ENCODE measurements at regions not wholly inside any gene's neighbourhood (a gene's known extent, or its start where the extent isn't known, plus 50 kb on each side); places are given as distances from the start of the nearest gene placed in this dataset.

DNA sequence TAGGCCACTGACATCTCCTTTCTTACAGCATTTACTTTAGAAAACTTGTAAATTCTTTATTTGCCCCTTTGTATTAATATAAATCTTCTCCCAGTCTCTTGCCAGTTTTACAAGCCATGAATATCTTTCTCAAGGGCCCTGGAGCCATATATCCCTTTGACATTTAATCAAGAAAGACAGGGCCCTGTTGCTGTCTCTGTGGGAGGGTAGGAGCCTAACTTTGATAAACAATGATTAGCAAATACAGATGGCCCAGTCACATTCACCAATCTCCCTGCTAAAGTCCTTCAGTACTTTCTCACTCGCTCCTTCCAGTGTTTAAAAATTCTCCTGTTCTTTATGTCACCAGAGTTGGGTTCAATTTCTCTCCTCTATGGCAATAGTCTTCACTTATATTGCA is 479.8 kb upstream of the USP15 start:
- TF ChIP-seq, protein P1, sequence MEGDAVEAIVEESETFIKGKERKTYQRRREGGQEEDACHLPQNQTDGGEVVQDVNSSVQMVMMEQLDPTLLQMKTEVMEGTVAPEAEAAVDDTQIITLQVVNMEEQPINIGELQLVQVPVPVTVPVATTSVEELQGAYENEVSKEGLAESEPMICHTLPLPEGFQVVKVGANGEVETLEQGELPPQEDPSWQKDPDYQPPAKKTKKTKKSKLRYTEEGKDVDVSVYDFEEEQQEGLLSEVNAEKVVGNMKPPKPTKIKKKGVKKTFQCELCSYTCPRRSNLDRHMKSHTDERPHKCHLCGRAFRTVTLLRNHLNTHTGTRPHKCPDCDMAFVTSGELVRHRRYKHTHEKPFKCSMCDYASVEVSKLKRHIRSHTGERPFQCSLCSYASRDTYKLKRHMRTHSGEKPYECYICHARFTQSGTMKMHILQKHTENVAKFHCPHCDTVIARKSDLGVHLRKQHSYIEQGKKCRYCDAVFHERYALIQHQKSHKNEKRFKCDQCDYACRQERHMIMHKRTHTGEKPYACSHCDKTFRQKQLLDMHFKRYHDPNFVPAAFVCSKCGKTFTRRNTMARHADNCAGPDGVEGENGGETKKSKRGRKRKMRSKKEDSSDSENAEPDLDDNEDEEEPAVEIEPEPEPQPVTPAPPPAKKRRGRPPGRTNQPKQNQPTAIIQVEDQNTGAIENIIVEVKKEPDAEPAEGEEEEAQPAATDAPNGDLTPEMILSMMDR (IDR thresholded peaks at IDR 0.05; ENCODE audit: borderline replicate concordance, insufficient read depth, low read depth, low read length), result no peak
- no peak overlapping the region for H3K4me3 ChIP-seq (ENCODE audit: low read depth, low read length)

DNA sequence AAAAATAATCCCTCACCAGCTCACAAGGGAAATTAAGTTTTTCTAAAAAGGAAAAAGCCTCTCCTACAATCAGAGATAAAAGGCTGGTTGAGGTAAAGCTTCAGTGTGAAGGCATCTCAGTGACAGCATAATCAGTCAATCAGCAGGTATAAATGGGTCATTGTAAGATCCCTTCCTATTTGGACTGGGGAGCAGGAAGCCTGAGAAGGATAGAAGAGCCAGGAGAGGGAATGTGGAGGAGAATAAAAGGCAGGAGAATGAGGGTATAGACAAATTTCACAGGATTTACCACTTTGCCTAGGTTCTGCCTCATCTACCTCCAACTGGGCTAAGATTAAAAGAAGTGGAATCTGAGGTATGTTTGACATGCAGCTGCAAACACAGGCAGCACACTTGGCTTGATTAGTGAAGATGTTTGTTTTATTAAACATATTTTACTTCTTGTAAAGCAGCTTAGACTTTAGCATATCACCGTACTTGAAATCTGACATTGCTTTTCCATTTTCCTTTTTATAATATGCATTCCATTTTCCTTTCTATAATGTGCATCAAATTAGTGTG is 479.1 kb upstream of the USP15 start:
- H3K4me3 ChIP-seq (ENCODE audit: low read depth, low read length), result no peak overlapping the region
- TF ChIP-seq, protein P1 (IDR thresholded peaks at IDR 0.05; ENCODE audit: borderline replicate concordance, insufficient read depth, low read depth, low read length), result no peak

DNA sequence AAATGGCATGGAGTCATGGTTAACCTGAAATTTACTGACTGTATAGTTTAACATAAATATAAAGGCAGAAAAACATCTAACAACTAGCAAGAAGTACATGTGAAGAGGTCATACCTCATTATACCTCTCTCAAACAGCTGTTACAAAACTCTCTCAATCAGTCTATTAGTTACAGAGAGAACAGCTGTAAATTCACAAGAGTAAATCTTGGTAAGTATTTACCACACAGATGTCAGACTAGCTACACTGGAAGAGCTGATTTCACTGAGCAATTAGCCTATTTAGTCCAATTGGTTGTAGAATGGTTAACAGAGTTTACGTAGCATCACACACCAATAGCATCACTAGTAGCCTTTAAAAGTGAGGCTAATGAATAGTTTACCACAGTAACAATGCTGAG is 463.4 kb upstream of the USP15 start:
- TF ChIP-seq, protein P1 (IDR thresholded peaks at IDR 0.05; ENCODE audit: borderline replicate concordance, insufficient read depth, low read depth, low read length), result no peak
- no peak overlapping the region for H3K4me3 ChIP-seq (ENCODE audit: low read depth, low read length)

DNA sequence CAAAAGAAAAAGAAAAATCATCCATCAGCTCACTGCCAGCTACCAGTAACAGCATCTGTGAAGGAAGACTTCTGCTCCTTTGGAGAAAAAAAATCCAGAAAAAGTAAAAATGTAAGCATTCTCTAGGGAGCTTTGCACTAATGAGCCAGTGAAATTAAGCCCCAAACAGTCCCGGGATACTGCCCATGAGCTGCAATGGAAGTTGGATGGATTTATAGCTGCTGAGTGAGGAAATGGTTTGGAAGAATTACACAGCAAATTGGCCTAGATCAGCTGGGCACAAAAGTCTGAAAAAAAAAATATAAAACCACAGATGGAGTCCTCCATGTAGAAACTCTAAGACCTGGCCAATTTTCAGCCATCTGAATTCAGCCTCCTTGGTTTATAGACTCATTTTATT is 462.9 kb upstream of the USP15 start:
- TF ChIP-seq, protein P1 (IDR thresholded peaks at IDR 0.05; ENCODE audit: borderline replicate concordance, insufficient read depth, low read depth, low read length), result no peak
- H3K4me3 ChIP-seq (ENCODE audit: low read depth, low read length), result no peak overlapping the region

DNA sequence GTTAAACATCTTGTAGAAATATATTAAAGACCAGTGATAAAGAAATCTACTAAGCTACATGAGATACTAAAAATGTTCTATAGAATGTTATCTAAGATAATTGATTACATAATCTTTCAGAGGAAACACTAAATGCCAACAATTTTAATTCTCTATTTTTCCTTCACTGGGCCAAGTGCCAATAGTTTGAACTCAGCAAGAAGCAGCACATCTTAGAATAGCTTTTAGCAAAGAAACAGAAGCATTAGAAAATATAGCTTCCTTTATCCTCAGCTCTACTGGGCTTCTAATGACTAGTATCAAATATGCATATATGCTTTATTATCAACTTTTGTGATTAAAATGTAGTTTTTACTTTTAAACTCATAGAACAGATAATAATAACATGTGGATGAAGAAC is 461.4 kb upstream of the USP15 start:
- TF ChIP-seq, protein P1 (IDR thresholded peaks at IDR 0.05; ENCODE audit: borderline replicate concordance, insufficient read depth, low read depth, low read length), result no peak
- H3K4me3 ChIP-seq (ENCODE audit: low read depth, low read length), result no peak overlapping the region

DNA sequence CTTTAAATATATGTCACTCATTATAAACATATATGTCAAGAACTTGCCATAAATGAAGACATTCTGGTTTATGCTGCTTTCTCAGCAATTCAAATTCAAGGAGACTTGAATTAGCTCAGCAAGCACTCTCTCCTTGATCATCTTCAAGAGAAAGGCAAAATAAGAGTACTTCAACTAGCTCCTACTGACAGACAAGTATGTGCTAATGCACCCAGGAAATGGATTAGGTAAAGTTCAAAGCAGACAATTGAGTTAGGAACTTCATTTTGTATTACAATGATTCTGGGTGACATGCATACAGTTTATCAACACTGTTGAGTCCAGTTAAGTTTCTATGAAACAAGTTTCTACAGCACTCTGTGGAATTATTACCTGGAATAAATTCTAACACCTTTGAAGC is 455.9 kb upstream of the USP15 start:
- TF ChIP-seq, protein P1 (IDR thresholded peaks at IDR 0.05; ENCODE audit: borderline replicate concordance, insufficient read depth, low read depth, low read length), result no peak
- H3K4me3 ChIP-seq (ENCODE audit: low read depth, low read length), result no peak overlapping the region

DNA sequence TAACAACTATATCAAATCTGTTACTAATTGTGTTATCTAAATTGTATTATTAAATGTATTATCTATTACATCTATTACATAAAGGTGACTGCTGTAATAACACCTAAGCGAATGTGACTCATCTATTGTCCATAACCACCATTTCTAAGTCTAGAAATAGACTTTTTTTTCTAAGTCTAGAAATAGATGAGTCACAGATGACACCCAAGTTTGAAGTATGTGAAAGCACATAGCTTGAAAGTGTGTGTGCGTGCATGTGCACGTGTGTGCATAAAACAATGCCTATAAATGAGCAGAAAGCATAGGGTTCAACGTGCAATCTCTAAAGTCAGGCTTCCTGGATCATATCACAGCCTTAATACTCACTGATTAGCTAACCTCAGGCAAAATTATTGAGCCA is 451.3 kb upstream of the USP15 start:
- H3K4me3 ChIP-seq (ENCODE audit: low read depth, low read length), result no peak overlapping the region
- TF ChIP-seq, protein P1 (IDR thresholded peaks at IDR 0.05; ENCODE audit: borderline replicate concordance, insufficient read depth, low read depth, low read length), result no peak

Data from GM12875 (cell line).